HG03571 (cell line): ENCODE measurements at regions not wholly inside any gene's neighbourhood (a gene's known extent, or its start where the extent isn't known, plus 50 kb on each side); places are given as distances from the start of the nearest gene placed in this dataset.

ENCODE experiments used
- ATAC-seq: cut with Tn5 transposase; IDR thresholded peaks from one replicate; pipeline ENCODE4 v1.9.1; 2021; ENCODE audit not compliant: unreplicated experiment

- no peak for ATAC-seq
Measured at GRCh38 chr2:221210686-221211085, 361.4 kb downstream of the EPHA4 start.

DNA sequence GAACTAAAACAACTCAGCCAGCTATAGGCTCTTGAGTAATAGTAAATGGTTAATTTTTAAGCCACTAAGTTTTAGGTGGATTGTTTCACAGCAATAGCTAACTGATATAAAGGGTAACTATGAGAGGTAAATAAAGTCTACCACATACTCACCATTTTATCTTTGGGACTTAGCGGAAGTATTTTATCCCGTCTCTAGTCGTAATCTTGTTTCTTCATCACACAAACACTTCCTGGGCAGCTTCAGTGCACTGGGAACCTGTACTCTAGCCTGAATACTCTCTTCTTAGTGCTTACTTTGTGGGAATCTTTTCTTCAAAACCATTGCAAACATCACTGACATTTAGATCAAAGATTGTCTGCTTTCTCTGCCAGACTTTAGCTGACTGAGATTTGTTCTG is 360.5 kb downstream of the EPHA4 start:
- no peak for ATAC-seq

- ATAC-seq, result no peak
Measured at GRCh38 chr2:221212105-221212504, 360.0 kb downstream of the EPHA4 start.

DNA sequence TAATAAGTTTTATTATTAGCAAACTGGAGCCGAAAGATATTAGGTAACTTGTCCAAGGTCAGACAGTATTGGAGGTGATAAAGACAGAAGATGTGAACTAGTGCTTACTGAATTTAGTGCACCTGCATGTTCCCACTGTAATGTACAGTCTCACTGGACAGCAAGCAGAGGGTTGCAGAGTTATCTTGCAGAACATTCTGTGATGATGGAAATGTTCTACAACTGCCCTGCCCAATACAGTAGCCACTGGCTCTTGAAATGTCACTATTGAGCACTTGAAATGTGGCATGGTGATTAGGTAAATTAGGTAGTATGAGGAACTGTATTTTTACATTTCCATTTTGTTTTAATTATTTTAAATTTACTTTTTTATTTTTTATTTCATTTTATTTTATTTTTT is 356.6 kb downstream of the EPHA4 start:
- ATAC-seq, result no peak

- no peak for ATAC-seq
Measured at GRCh38 chr2:221216636-221217035, 355.5 kb downstream of the EPHA4 start.

DNA sequence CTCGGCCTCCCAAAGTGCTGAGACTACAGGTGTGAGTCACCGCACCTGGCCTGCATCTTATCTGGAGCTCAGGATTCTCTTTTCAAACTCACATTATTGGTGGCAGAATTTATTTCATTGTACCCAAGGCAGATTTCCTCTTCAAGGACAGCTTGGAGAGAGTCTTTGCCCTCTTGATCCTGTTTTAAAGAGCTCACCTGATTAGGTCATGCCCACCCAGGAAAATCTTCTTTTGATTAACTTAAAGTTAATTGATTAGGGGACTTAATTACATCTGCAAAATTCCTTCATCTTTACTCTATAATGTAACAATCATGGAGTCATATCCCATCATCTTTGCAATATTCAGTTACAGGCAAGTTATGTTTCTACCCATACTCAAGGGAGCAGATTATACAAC is 346.4 kb downstream of the EPHA4 start:
- no peak for ATAC-seq

DNA sequence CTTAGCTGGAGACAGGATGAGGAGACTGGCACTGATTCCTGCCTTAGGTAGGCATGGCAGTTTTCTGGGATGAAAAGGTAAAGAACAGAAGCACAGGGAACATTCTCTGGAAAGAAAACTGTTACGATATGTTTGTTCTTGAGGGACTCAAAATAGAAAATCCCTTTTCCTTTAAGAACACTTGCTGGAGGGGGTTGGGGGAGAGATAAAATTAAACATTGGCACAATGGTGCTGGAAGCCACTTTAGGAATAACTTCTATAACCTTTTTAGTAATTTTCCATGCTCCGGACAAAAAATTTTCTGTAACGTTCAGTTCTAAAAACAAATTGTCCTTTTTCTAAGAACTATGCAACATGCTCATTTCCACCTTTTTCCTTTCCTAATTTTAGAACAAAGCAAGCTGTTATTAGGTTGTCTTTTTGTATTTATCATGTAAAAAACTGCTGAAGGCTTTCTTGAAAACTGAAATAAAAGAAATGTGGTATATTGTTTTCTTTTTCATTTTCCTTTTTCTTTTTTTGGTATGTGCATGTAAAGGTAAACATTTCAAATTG is 343.8 kb downstream of the EPHA4 start:
- ATAC-seq, result no peak

GRCh38 chr2:221229099-221229498 is 343.0 kb downstream of the EPHA4 start:
- ATAC-seq, result no peak

DNA sequence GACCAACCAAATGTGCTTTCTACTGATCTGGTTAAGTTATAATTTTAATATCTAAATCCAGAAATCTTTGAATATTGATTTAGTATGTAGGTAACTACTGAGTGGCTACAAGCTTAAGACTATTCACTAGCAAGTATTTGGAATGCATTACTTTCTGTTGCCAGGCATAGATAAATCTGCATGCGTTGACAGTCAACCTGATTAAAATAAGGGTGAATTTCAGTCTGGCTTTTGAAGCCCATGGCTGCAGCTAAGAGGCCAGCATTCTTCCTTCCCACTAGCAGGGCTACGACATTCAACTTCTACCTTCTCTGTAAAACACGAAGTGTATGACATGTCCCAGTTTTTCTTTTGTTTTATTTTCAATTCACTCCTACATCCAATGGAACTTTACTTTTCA is 340.6 kb downstream of the EPHA4 start:
- no peak for ATAC-seq

DNA sequence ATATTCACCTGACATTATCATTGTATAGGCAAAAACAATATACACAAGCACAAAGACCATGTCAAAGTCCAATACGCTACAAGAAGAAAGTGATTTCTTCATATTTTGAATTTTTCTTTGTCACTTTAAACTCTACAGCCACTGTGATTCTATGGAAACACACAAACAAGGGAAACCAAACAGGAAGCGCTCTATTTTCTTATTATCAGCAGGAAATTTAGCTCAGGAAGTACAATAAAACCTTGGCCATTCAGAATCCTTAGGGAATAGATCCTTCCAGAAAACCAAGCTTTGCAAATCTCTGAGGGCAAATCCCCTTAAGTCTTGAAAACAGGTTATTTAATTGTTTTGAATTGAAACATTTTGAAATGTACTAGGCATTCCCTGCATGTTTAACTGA is 336.2 kb downstream of the EPHA4 start:
- no peak for ATAC-seq

DNA sequence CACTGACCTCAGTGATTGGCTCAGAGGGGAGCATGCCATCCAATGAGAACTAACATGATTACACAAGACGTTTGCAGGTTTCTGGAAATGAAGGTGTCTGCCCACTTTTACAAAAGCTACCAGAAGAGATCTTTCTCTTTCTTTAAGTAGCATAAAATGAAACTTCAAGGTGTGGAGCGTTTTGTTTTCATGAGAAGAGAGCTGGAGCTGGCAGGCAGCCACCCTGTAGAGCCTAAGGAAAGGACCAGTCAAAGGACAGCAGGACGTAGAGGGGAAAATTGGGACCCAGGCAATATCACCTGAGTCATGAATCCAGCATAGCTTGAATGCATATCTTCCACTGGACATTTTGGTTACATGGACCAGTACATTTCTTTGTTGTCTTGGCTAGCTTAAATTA is 331.0 kb downstream of the EPHA4 start:
- ATAC-seq, result no peak

GRCh38 chr2:221243771-221244170 is 328.3 kb downstream of the EPHA4 start:
- no peak for ATAC-seq

- no peak for ATAC-seq
Measured at GRCh38 chr2:221245045-221245444, 327.1 kb downstream of the EPHA4 start.

GRCh38 chr2:221245772-221246171 is 326.3 kb downstream of the EPHA4 start:
- no peak for ATAC-seq

GRCh38 chr2:221254299-221254698 is 317.8 kb downstream of the EPHA4 start:
- ATAC-seq, result no peak

- no peak for ATAC-seq
Measured at GRCh38 chr2:221255862-221256261, 316.2 kb downstream of the EPHA4 start.

GRCh38 chr2:221258464-221258863 is 313.6 kb downstream of the EPHA4 start:
- no peak for ATAC-seq

DNA sequence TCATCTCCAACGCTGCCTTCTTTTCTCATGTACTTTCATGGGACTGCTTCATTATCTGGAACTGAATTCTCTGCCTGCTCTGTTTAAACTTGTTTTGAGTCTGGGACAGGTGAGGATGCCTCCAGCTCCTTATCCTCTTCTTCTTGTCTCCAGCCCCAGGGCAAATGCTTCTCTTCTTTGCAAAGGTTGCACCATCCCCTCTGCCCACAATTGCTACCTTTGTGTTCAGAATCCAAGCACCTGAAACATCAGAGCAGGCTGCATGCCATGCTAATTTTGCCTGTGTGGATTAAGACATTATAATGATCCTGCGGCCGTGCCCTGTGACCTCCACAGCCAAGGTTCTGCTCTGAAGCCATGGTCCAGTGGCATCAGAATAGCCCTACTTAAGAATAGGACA is 309.5 kb downstream of the EPHA4 start:
- ATAC-seq, result no peak

GRCh38 chr2:221263573-221263972 is 308.5 kb downstream of the EPHA4 start:
- no peak for ATAC-seq

DNA sequence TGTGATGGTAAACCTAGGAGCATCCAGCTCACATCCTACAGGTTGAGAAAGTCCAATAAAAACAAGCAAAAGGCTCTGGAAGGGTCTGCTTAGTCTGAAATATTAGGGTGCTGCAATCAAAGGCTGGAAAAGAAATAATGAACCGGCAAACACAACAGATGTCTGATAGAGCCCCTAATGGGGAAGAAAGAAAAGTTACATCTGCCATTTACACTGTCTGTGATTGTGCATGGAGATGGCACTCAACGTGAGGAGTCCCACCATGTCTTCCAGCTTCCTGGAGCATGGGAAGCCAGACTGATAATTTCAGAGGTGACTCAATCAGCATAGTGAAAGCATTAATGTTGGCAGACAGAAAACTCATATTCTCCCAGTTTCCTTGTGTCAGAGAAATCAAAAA is 307.8 kb downstream of the EPHA4 start:
- no peak for ATAC-seq

- ATAC-seq, result no peak
Measured at GRCh38 chr2:221267773-221268425, 304.2 kb downstream of the EPHA4 start.

GRCh38 chr2:221268631-221269030 is 303.5 kb downstream of the EPHA4 start:
- ATAC-seq, result no peak

- ATAC-seq, result no peak
Measured at GRCh38 chr2:221270806-221271205, 301.3 kb downstream of the EPHA4 start.
